Sigmoid colon (tissue), 6 donors: ENCODE measurements at regions not wholly inside any gene's neighbourhood (a gene's known extent, or its start where the extent isn't known, plus 50 kb on each side); places are given as distances from the start of the nearest gene placed in this dataset.

ENCODE experiments used
- DNase-seq: peaks from one replicate; pipeline ENCODE4 v3.0.0-alpha.2; 2019
- H3K27ac ChIP-seq, 4 donors: fragments of 200-600 bp; sonication (generic); one replicate each; pipeline ENCODE4 v1.5.1; 2016 to 2019; ENCODE audit warnings: mild to moderate bottlenecking in 1 of 4
- H3K27me3 ChIP-seq, 3 donors: fragments of 200-600 bp; sonication (generic); one replicate each; pipeline ENCODE4 v1.5.1; 2019; ENCODE audit warnings: mild to moderate bottlenecking in 1 of 3
- H3K36me3 ChIP-seq, 4 donors: fragments of 200-600 bp; sonication (generic); one replicate each; pipeline ENCODE4 v1.5.1; 2016 to 2019
- H3K4me1 ChIP-seq, 4 donors: fragments of 200-600 bp; sonication (generic); one replicate each; pipeline ENCODE4 v1.5.1; 2017 to 2019
- H3K4me3 ChIP-seq, 4 donors: fragments of 200-600 bp; sonication (generic); one replicate each; pipeline ENCODE4 v1.5.1; 2017 to 2019; ENCODE audit warnings: mild to moderate bottlenecking in 2 of 4, moderate library complexity in 1 of 4
- H3K9me3 ChIP-seq, 4 donors: fragments of 200-600 bp in 3 of 4; sonication (generic) in 3 of 4; one replicate each; pipeline versions ENCODE4 v1.5.1 to v1.6.1; 2013 to 2019
- EP300 ChIP-seq, 4 donors: sonication (generic); formaldehyde crosslinking; IDR thresholded peaks; one replicate each; pipeline ENCODE4 v1.6.1; 2017; ENCODE audit warnings: antibody characterized with exemption in 4 of 4
- POLR2A ChIP-seq, 2 donors: fragments of 450-650 bp; IDR thresholded peaks; one replicate each; pipeline ENCODE4 v1.6.1; 2016; ENCODE audit warnings: antibody characterized with exemption in 2 of 2, mild to moderate bottlenecking in 2 of 2, moderate library complexity in 2 of 2
- POLR2AphosphoS5 ChIP-seq, 4 donors: sonication (generic); formaldehyde crosslinking; IDR thresholded peaks; one replicate each; pipeline ENCODE4 v1.6.1; 2017; ENCODE audit warnings: antibody characterized with exemption in 4 of 4
- WGBS, 2 donors: extraction: QIAGEN DNeasy Blood & Tissue Kit; methylation state at CpG; one replicate each; pipeline ENCODE4 v1.1.7; 2013; 5-methylcytosine and 5-hydroxymethylcytosine counted together
- intact Hi-C: fragments of 100-400 bp; cut with DNase I; formaldehyde crosslinking; loops from one replicate; pipeline ENCODE4 v1.15.1; 2023
- TF ChIP-seq, protein P1 (sequence below), 4 experiments: fragments of 450-650 bp in 3 of 4; fragments of 200-600 bp in 1 of 4; IDR thresholded peaks; one replicate each; pipeline ENCODE4 v1.5.1; 2016 to 2019; ENCODE audit warnings: antibody characterized with exemption in 4 of 4, mild to moderate bottlenecking in 3 of 4, moderate library complexity in 2 of 4
- donor health status: healthy with polysubstance abuse.
- donor health status: healthy.

DNA sequence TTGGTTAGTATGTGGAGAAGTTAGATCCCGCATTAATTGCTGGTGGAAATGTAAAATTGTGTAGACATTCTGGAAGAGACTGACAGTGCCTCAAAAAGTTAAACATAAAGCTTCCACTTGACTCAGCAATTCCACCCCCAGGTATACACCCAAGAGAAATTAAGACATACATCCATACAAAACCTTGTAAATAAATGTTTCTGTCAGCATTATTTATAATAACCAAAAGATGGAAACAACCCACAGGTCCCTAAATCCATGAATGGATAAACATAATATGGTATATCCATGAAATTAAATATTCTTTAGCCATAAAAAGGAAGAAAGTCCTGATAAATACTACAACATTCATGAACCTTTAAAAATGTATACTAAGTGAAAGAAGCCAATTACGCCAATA, 817.4 kb downstream of the NTRK3 start:
- Histone ChIP-seq H3K36me3 (no peaks in the 10 kb centered on the region), H3K27me3 (no peaks in the 10 kb centered on the region), H3K4me1 (no peaks in the 10 kb centered on the region), H3K27ac (no peak overlapping the region), H3K9me3 (no peaks in the 10 kb centered on the region), H3K4me3 (no peak overlapping the region)
- intact Hi-C loops, result no loop called here
- WGBS, 2 donors, result 68 to 69% methylated on average over 2 of the region's 2 CpGs
- DNase-seq, result no peak
- TF ChIP-seq POLR2AphosphoS5 (IDR thresholded peaks at IDR 0.05) (no peak), EP300 (IDR thresholded peaks at IDR 0.05) (no peak), POLR2A (IDR thresholded peaks at IDR 0.05) (no peak)
- TF ChIP-seq, protein P1, sequence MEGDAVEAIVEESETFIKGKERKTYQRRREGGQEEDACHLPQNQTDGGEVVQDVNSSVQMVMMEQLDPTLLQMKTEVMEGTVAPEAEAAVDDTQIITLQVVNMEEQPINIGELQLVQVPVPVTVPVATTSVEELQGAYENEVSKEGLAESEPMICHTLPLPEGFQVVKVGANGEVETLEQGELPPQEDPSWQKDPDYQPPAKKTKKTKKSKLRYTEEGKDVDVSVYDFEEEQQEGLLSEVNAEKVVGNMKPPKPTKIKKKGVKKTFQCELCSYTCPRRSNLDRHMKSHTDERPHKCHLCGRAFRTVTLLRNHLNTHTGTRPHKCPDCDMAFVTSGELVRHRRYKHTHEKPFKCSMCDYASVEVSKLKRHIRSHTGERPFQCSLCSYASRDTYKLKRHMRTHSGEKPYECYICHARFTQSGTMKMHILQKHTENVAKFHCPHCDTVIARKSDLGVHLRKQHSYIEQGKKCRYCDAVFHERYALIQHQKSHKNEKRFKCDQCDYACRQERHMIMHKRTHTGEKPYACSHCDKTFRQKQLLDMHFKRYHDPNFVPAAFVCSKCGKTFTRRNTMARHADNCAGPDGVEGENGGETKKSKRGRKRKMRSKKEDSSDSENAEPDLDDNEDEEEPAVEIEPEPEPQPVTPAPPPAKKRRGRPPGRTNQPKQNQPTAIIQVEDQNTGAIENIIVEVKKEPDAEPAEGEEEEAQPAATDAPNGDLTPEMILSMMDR (IDR thresholded peaks at IDR 0.05), result no peak

DNA sequence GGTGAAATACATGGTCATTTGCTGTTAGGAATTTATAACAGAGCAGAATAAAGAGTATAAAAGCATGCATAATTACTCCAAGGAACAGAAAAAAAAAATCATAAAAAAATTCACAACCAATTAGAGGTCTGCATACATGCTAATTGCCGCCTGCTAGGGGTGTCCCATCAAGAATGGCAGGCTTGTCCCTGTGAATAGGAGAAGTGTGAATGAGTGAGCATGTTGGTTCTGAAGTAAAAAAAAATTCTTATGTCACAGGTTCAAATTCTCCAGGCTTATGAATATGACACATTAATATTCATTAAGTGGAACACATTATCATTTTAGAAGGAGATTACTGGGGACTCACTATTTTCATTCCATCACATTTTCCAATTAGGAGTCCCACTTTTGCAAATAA, 822.7 kb downstream of the NTRK3 start:
- no peak overlapping the region for H3K4me3 ChIP-seq
- no peak for TF ChIP-seq POLR2AphosphoS5 (IDR thresholded peaks at IDR 0.05)
- TF ChIP-seq POLR2A (IDR thresholded peaks at IDR 0.05), result no peak
- no peak for TF ChIP-seq EP300 (IDR thresholded peaks at IDR 0.05)
- TF ChIP-seq, protein P1 (IDR thresholded peaks at IDR 0.05), result no peak
- no peak overlapping the region for H3K27ac ChIP-seq
- H3K36me3 ChIP-seq, result no peaks in the 10 kb centered on the region
- intact Hi-C loops, result no loop called here
- H3K27me3 ChIP-seq, result no peaks in the 10 kb centered on the region
- no peaks in the 10 kb centered on the region for H3K4me1 ChIP-seq
- DNase-seq, result no peak
- WGBS, 2 donors, result 82 to 94% methylated on average over 1 of the region's 1 CpG
- no peaks in the 10 kb centered on the region for H3K9me3 ChIP-seq

DNA sequence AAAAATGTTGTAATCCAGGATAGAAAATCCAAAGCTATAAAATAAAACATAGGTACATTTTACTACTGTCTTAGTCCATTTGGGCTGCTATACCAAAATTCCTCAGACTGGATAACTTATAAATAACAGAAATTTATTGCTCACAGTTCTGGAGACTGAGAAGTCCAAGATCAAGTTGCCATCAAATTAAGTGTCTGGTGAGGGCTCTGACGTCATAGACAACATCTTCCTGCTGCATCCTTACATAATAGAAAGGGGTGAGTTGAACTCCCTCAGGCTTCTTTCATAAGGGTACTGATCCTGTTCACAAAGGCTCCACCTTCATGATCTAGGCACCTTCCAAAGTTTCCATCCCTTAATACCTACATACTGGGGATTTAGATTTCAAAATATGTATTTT, 826.8 kb downstream of the NTRK3 start:
- WGBS, 2 donors, result 60 to 63% methylated on average over 1 of the region's 1 CpG
- Histone ChIP-seq H3K9me3 (no peaks in the 10 kb centered on the region), H3K27me3 (no peaks in the 10 kb centered on the region), H3K4me3 (no peak overlapping the region), H3K27ac (no peak overlapping the region), H3K4me1 (no peaks in the 10 kb centered on the region), H3K36me3 (no peaks in the 10 kb centered on the region)
- intact Hi-C loops, result no loop called here
- DNase-seq, result no peak
- TF ChIP-seq EP300 (IDR thresholded peaks at IDR 0.05), result no peak
- TF ChIP-seq, protein P1 (IDR thresholded peaks at IDR 0.05), result no peak
- TF ChIP-seq POLR2AphosphoS5 (IDR thresholded peaks at IDR 0.05), result no peak
- no peak for TF ChIP-seq POLR2A (IDR thresholded peaks at IDR 0.05)

DNA sequence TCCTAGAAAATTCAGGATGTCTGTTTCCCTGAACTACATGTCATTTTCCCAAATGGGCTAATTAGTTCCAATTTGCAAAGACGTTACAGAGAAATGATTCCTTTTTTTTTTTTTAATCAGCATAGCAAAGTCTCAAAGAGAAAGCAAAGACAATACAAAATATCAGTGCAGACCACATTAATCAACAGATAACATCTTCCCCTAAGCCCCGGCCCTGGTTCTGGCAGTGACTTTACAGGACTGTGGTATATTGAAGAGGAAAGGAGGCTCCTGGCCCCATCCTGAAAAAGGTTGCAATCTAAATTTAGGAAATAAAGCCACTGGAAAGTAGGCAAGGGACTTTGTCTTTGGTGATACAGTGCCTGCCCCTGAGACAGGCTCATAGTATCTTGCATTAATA, 836.5 kb downstream of the NTRK3 start:
- intact Hi-C loops, result no loop called here
- no peaks in the 10 kb centered on the region for H3K4me1 ChIP-seq
- no peaks in the 10 kb centered on the region for H3K36me3 ChIP-seq
- H3K27me3 ChIP-seq, result no peaks in the 10 kb centered on the region
- no peaks in the 10 kb centered on the region for H3K9me3 ChIP-seq
- 51 to 78% methylated on average over 2 of the region's 2 CpGs for WGBS, 2 donors
- TF ChIP-seq EP300 (IDR thresholded peaks at IDR 0.05) (no peak), POLR2AphosphoS5 (IDR thresholded peaks at IDR 0.05) (no peak), POLR2A (IDR thresholded peaks at IDR 0.05) (no peak)
- TF ChIP-seq, protein P1 (IDR thresholded peaks at IDR 0.05), result no peak
- H3K4me3 ChIP-seq, result no peak overlapping the region
- H3K27ac ChIP-seq, result no peak overlapping the region
- no peak for DNase-seq

DNA sequence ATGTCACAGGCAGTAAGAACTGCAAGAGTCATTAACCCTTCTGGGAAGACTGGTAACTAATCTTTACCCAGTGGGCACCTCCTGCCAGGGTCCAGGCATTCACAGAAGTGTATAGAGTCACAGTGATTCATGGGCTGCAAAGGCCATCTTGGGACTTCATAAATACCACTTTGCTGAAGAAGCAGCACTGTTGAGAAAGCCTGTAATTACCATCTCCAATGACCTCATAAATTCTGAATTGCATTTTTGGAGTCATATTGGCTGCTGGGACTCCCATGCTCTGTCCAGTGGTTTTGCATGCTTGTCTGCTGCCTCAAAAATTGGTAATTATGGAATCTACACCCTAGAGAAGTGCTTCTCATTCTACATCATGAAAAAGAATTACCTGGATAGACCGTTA, 837.2 kb downstream of the NTRK3 start:
- intact Hi-C loops, result no loop called here
- no peaks in the 10 kb centered on the region for H3K9me3 ChIP-seq
- H3K36me3 ChIP-seq, result no peaks in the 10 kb centered on the region
- no peak overlapping the region for H3K27ac ChIP-seq
- H3K4me1 ChIP-seq, result no peaks in the 10 kb centered on the region
- WGBS, 2 donors, result 76 to 81% methylated on average over 1 of the region's 1 CpG
- H3K27me3 ChIP-seq, result no peaks in the 10 kb centered on the region
- no peak for TF ChIP-seq EP300 (IDR thresholded peaks at IDR 0.05)
- TF ChIP-seq, protein P1 (IDR thresholded peaks at IDR 0.05), result no peak
- no peak for TF ChIP-seq POLR2AphosphoS5 (IDR thresholded peaks at IDR 0.05)
- TF ChIP-seq POLR2A (IDR thresholded peaks at IDR 0.05), result no peak
- H3K4me3 ChIP-seq, result no peak overlapping the region
- no peak for DNase-seq
